Astrocyte (in vitro differentiated cells and primary cell): ENCODE measurements at regions not wholly inside any gene's neighbourhood (a gene's known extent, or its start where the extent isn't known, plus 50 kb on each side); places are given as distances from the start of the nearest gene placed in this dataset.
"Not testable (repeated sequence)": the region's sequence is repeated elsewhere in the genome, so short reads cannot be mapped to it uniquely, and the experiment has no call there.

Experiments used
- EZH2 ChIP-seq: IDR thresholded peaks from 2 replicates; pipeline ENCODE4 v1.6.1; 2012; ENCODE audit warnings: mild to moderate bottlenecking, low read length, inconsistent platforms; ENCODE audit not compliant: insufficient read depth
- TF ChIP-seq, protein P1 (sequence below): IDR thresholded peaks from 2 replicates; pipeline ENCODE4 v1.5.1; 2011; ENCODE audit warnings: low read depth, mild to moderate bottlenecking, inconsistent platforms, low read length, moderate library complexity; ENCODE audit not compliant: insufficient read depth

- TF ChIP-seq, protein P1, sequence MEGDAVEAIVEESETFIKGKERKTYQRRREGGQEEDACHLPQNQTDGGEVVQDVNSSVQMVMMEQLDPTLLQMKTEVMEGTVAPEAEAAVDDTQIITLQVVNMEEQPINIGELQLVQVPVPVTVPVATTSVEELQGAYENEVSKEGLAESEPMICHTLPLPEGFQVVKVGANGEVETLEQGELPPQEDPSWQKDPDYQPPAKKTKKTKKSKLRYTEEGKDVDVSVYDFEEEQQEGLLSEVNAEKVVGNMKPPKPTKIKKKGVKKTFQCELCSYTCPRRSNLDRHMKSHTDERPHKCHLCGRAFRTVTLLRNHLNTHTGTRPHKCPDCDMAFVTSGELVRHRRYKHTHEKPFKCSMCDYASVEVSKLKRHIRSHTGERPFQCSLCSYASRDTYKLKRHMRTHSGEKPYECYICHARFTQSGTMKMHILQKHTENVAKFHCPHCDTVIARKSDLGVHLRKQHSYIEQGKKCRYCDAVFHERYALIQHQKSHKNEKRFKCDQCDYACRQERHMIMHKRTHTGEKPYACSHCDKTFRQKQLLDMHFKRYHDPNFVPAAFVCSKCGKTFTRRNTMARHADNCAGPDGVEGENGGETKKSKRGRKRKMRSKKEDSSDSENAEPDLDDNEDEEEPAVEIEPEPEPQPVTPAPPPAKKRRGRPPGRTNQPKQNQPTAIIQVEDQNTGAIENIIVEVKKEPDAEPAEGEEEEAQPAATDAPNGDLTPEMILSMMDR: not testable (repeated sequence)
- TF ChIP-seq EZH2: not testable (repeated sequence)
These were observed 609.3 kb downstream of the XPNPEP1 start for GRCh38 chr10:109314016-109314415.
